K562 (cell line): ENCODE measurements at regions not wholly inside any gene's neighbourhood (a gene's known extent, or its start where the extent isn't known, plus 50 kb on each side); places are given as distances from the start of the nearest gene placed in this dataset.

Source experiments
- ATAC-seq: fragments of 200-7000 bp; cut with Tn5 transposase; 3 replicates; pipeline ENCODE4 v1.9.1; 2020; ENCODE audit warnings: moderate library complexity
- BruUV-seq: library from RNA; stranded (reverse); fragments of 400-500 nt; replicated peaks from 2 replicates; lab custom pipeline; 2021; lab: Mats Ljungman, UMichigan
- CTCF ChIA-PET: fragments of 300-600 bp; formaldehyde crosslinking; extraction: SDS; loops from one replicate; lab custom pipeline; 2021; ENCODE audit warnings: low intra/inter-chr PET ratio; lab: Yijun Ruan, JAX
- POLR2A ChIA-PET: fragments of 300-600, 350-650 bp; sonication (Branson Sonifier 250); formaldehyde crosslinking; extraction: SDS; loops from one replicate; lab custom pipeline; 2021; ENCODE audit warnings: antibody characterized with exemption, inconsistent platforms; lab: Yijun Ruan, JAX
- DNase-seq, 4 experiments: peaks; one replicate each; pipeline versions ENCODE4 v3.0.0 to v3.0.0-alpha.2; 2011 to 2018; ENCODE audit warnings: low spot score in 3 of 4, mixed read lengths in 3 of 4; ENCODE audit errors: extremely low read depth in 1 of 4
- FAIRE-seq: peaks from 2 replicates; lab custom pipeline; 2011; peaks lifted over from hg19 to GRCh38; lab: Jason Lieb, UNC
- H2AFZ ChIP-seq: 2 replicates; pipeline ENCODE4 v1.6.0; 2011; ENCODE audit warnings: low read depth, low read length, control low read depth, inconsistent platforms
- H3K27ac ChIP-seq: fragments of 200-600 bp; 3 replicates; pipeline ENCODE4 v1.8.0; 2011; ENCODE audit warnings: low read depth, mild to moderate bottlenecking, control low read depth, inconsistent platforms, low read length, moderate library complexity, mixed read lengths; ENCODE audit errors: extremely low read depth
- H3K27me3 ChIP-seq, 2 experiments: fragments of 300-600 bp in 1 of 2; 2 replicates in 1 of 2; 3 replicates in 1 of 2; pipeline versions ENCODE4 v1.6.0 to v1.8.0; 2011; ENCODE audit warnings: inconsistent platforms in 2 of 2, low read length in 2 of 2, mild to moderate bottlenecking in 1 of 2, mixed read lengths in 1 of 2, moderate library complexity in 1 of 2; ENCODE audit not compliant: control insufficient read depth in 2 of 2, insufficient read depth in 2 of 2
- H3K36me3 ChIP-seq: fragments of 300-600 bp; 3 replicates; pipeline ENCODE4 v1.8.0; 2011; ENCODE audit warnings: mild to moderate bottlenecking, low read length, inconsistent platforms; ENCODE audit not compliant: control insufficient read depth, insufficient read depth
- H3K4me1 ChIP-seq, 2 experiments: fragments of 200-600 bp in 1 of 2; replicated peaks in 1 of 2; 2 replicates in 1 of 2; 3 replicates in 1 of 2; pipeline versions ENCODE4 v1.5.1 to v1.8.0; 2011; ENCODE audit warnings: inconsistent platforms in 2 of 2, low read length in 2 of 2, mild to moderate bottlenecking in 1 of 2, mixed read lengths in 1 of 2, moderate library complexity in 1 of 2; ENCODE audit not compliant: control insufficient read depth in 2 of 2, insufficient read depth in 2 of 2
- H3K4me2 ChIP-seq: 2 replicates; pipeline ENCODE4 v1.6.1; 2011; ENCODE audit warnings: low read length, control low read depth, inconsistent platforms, mixed read lengths; ENCODE audit not compliant: insufficient read depth
- H3K4me3 ChIP-seq: fragments of 200-600 bp; sonication (generic), shearing (Covaris generic); 2 replicates; pipeline ENCODE4 v1.5.1; 2016; ENCODE audit warnings: control low read depth, inconsistent platforms
- H3K79me2 ChIP-seq: fragments of 200-600 bp; 3 replicates; pipeline ENCODE4 v1.8.0; 2011; ENCODE audit warnings: low read length, inconsistent platforms; ENCODE audit not compliant: control insufficient read depth, insufficient read depth
- H3K9ac ChIP-seq, 2 experiments: 2 replicates each; pipeline versions ENCODE4 v1.6.0 to v1.6.1; 2011; ENCODE audit warnings: low read depth in 2 of 2, low read length in 2 of 2, control low read depth in 1 of 2, inconsistent platforms in 1 of 2, mild to moderate bottlenecking in 1 of 2, mixed read lengths in 1 of 2; ENCODE audit not compliant: insufficient read depth in 1 of 2
- H3K9me1 ChIP-seq: one replicate; pipeline ENCODE4 v1.6.0; 2011; ENCODE audit warnings: inconsistent platforms, mild to moderate bottlenecking, low read length, moderate library complexity; ENCODE audit not compliant: control insufficient read depth, insufficient read depth
- H3K9me3 ChIP-seq: replicated peaks from 2 replicates; pipeline ENCODE4 v1.5.1; 2011; ENCODE audit warnings: low read depth, low read length, inconsistent platforms; ENCODE audit not compliant: control insufficient read depth, insufficient read depth
- H4K20me1 ChIP-seq: replicated peaks from 2 replicates; pipeline ENCODE4 v1.6.1; 2011; ENCODE audit warnings: low read length, inconsistent platforms, mixed read lengths; ENCODE audit not compliant: control insufficient read depth, insufficient read depth
- GATAD2B ChIP-seq: fragments of 450-650 bp; IDR thresholded peaks from 2 replicates; pipeline ENCODE4 v1.6.1; 2017; ENCODE audit warnings: mild to moderate bottlenecking, borderline replicate concordance
- HEY1 ChIP-seq: fragments of 250-450 bp; sonication (Bioruptor Pico); IDR thresholded peaks from 2 replicates; pipeline ENCODE4 v1.5.0; 2020; ENCODE audit warnings: mild to moderate bottlenecking, moderate library complexity, borderline replicate concordance
- KAT8 ChIP-seq: fragments of 450-650 bp; IDR thresholded peaks from 2 replicates; pipeline ENCODE4 v1.6.1; 2016; ENCODE audit warnings: low read depth, mild to moderate bottlenecking
- LARP7 ChIP-seq: fragments of 450-650 bp; IDR thresholded peaks from 2 replicates; pipeline ENCODE4 v1.6.1; 2016
- NFRKB ChIP-seq: fragments of 450-650 bp; IDR thresholded peaks from 2 replicates; pipeline ENCODE4 v1.6.1; 2016; ENCODE audit warnings: low read depth
- NR1H2 ChIP-seq: sonication (generic); formaldehyde crosslinking; IDR thresholded peaks from 2 replicates; pipeline ENCODE4 v1.4.0; 2020; ENCODE audit warnings: mild to moderate bottlenecking, missing genetic modification reagents
- NR2C1 ChIP-seq, 2 experiments: fragments of 450-650 bp; IDR thresholded peaks; 2 replicates each; pipeline ENCODE4 v1.6.1; 2017; ENCODE audit warnings: mild to moderate bottlenecking in 2 of 2, antibody characterized with exemption in 1 of 2, inconsistent platforms in 1 of 2, missing compliant biosample characterization in 1 of 2, missing genetic modification characterization in 1 of 2
- PKNOX1 ChIP-seq: fragments of 450-650 bp; IDR thresholded peaks from 2 replicates; pipeline ENCODE4 v1.6.1; 2016
- PTBP1 ChIP-seq: fragments of 200-400 bp; formaldehyde crosslinking; IDR thresholded peaks from 2 replicates; pipeline ENCODE4 v1.6.1; 2017; ENCODE audit warnings: low read depth, low read length
- WHSC1 ChIP-seq: IDR thresholded peaks from one replicate; pipeline ENCODE4 v1.6.1; 2012; ENCODE audit warnings: low read length, control low read depth, inconsistent platforms
- ZNF324 ChIP-seq: fragments of 250-450 bp; sonication (Bioruptor Pico); IDR thresholded peaks from 2 replicates; pipeline ENCODE4 v1.4.0; 2020; ENCODE audit warnings: mild to moderate bottlenecking
- WGBS: fragments of 100-300 bp; shearing (Covaris generic); methylation state at CpG from one replicate; pipeline ENCODE4 v1.1.6; 2016; ENCODE audit warnings: low coverage, mixed read lengths; ENCODE audit not compliant: insufficient coverage; ENCODE audit errors: missing lambda C conversion rate; 5-methylcytosine and 5-hydroxymethylcytosine counted together
- in situ Hi-C: fragments of 300-500 bp; cut with MboI; formaldehyde crosslinking; loops from 4 replicates; pipeline ENCODE4 v1.15.0; 2018; ENCODE audit warnings: inconsistent platforms, mixed read lengths
- intact Hi-C: fragments of 100-400 bp; cut with micrococcal nuclease; formaldehyde crosslinking; loops from 2 replicates; pipeline ENCODE4 v1.14.2; 2022

GRCh38 chrX:57848857-57849256 is 61.4 kb downstream of the ZXDA start:
- H3K4me3 ChIP-seq = no peak overlapping the region
- ChIA-PET POLR2A (no interaction called here), CTCF (no interaction called here)
- H4K20me1 ChIP-seq = no peaks in the 10 kb centered on the region
- intact Hi-C loops = loop anchor here (10.0 kb wide), 1 partner anchor 56 kb away; no protein-coding TSS in a partner anchor
- H3K36me3 ChIP-seq = no peaks in the 10 kb centered on the region
- H3K9ac ChIP-seq = no peak overlapping the region
- no TSS peak for BruUV-seq
- no peaks in the 10 kb centered on the region for H3K9me3 ChIP-seq
- DNase-seq (no peak), ATAC-seq (no peak), FAIRE-seq (no peak)
- H2AFZ ChIP-seq = no peak overlapping the region
- H3K4me1 ChIP-seq = no peaks in the 10 kb centered on the region
- no peak overlapping the region for H3K4me2 ChIP-seq
- 0% methylated on average over 4 of the region's 4 CpGs for WGBS
- no peaks in the 10 kb centered on the region for H3K9me1 ChIP-seq
- no peaks in the 10 kb centered on the region for H3K79me2 ChIP-seq
- TF ChIP-seq PTBP1 (no peak), WHSC1 (no peak), HEY1 (CRISPR knock-in tag) (no peak), LARP7 (no peak), ZNF324 (CRISPR knock-in tag) (no peak), NR2C1 (IDR thresholded peaks at IDR 0.05) (no peak), NR2C1 (tag; IDR thresholded peaks at IDR 0.05) (no peak), NR1H2 (no peak), PKNOX1 (no peak), GATAD2B (no peak), NFRKB (no peak), KAT8 (no peak)
- H3K27me3 ChIP-seq = no peaks in the 10 kb centered on the region
- in situ Hi-C loops = no loop called here
- no peak overlapping the region for H3K27ac ChIP-seq
